GM19023 (cell line): ENCODE measurements at regions not wholly inside any gene's neighbourhood (a gene's known extent, or its start where the extent isn't known, plus 50 kb on each side); places are given as distances from the start of the nearest gene placed in this dataset.

Experiments used
- ATAC-seq: cut with Tn5 transposase; IDR thresholded peaks from one replicate; pipeline ENCODE4 v1.9.1; 2021; ENCODE audit warnings: mild to moderate bottlenecking, moderate library complexity; ENCODE audit not compliant: unreplicated experiment

DNA sequence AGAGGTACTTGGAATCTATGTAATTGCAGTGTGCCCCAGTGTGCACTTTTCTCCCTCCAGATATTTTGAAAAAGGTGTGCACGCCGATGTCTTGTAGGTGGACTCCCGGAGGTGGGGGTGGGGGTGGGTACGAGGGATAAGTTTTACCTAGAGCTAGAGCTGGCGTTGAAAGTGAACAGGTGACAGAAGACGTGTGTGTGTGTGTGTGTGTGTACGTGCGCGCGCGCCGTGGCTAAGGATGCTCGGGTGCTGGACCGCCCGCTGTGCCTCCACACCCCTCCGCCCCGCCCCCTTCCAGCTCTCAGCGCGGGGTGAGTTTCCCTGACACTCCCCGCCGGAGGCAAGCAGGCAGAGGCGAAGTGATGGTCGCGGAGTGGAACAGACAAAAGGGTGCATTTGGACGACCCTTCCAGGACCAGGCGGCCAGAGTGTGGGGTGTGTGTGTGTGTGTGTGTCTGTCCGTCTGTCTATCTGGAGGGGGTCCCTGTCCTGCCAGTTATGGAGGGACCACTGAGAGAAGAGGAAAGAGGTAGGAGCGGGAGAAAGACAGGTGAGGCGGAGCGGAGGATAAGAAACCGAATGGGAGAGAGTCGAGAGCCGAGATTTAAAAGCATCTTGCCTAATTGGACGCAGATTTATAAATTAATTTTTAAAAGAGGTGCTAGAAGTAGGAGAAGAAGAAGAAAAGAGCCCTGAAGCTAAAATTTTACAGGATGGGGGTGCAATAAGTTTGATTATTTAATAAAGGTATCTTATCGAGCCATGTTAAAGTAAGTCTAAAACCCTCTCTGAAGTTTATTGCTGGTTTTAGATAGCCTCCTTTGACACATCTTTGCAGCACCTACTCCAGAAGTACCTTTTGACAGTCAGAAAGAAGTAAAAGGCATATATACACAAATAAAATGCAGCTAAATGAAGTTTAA lies 335.8 kb upstream of the THRB start:
- ATAC-seq, result no peak

DNA sequence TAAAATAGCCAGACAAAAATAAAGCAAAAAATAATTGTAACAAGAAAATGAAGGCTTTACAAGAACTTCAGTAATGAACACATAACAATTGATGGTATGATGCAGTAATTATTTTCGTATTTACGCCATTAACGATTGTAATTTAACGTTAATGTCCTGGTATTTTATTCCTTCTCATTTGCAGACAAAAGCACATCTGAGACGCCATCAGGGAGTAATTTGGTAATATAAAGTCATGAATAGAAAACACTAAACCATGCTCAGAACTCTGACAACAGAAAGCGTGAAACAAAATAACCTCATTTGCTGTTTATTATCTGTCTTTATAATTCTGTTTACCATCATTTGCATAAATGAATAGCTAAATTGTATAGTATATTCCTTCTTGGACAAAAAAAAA lies 336.6 kb upstream of the THRB start:
- no peak for ATAC-seq

- no peak for ATAC-seq
Measured at GRCh38 chr3:24832891-24833290, 338.2 kb upstream of the THRB start.

GRCh38 chr3:24834442-24834841 lies 339.8 kb upstream of the THRB start:
- no peak for ATAC-seq

DNA sequence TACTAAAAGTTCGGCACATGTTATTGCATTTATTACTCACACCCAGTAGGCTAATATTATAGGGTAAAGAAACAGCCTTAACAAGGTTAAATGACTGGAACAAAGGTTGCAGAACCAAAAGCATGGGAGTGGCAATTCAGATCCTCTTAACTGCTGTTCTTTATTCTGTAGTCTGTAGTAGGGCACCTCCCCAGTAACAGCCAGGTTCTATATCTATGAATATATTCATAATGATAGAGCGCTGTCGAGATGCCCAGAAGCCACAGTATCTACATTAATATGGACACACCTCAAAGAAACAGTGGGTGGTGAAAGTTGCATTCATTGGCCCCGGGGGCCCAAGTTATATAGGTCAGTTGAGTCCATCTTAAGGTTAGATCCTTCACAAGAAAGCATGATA lies 340.9 kb upstream of the THRB start:
- no peak for ATAC-seq

DNA sequence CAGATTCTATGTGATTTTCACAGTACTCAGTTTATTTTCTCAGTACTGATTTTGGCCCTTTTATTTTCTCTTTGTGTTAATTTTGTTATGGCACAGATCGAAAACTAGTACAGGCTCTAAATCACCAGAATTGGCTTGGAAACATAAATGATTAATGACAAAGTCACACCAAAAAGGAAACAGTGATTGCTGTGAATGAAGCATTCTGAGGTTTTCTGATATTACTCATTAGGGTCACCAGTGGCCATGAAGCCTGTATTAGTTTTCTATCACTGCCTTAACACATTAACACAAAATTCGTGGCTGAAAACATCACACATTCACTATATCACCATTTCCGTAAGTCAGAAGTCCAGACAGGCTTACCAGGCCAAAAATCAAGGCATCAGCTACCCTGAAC lies 343.0 kb upstream of the THRB start:
- ATAC-seq, result no peak

DNA sequence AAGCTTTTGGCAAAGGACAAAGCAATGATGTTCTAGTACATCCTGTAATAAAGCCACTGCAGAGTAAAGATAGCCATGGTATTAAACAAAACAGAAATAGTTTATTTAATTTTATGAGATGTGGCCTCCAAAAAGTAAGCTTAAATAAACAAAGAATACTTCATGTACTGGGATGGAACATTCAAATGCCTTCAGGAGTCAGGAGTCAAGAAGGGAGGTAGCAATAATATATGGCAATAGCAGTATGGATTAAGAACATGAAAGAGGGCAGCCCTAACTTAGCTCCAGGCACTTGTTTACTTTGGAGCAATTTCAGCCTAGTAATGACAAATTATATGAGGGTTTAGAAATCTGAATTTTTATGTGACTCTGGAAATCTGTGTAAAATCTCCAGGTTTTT lies 343.9 kb upstream of the THRB start:
- no peak for ATAC-seq

- no peak for ATAC-seq
Measured at GRCh38 chr3:24843955-24844354, 349.3 kb upstream of the THRB start.

- ATAC-seq, result no peak
Measured at GRCh38 chr3:24845524-24846155, 351.0 kb upstream of the THRB start.

DNA sequence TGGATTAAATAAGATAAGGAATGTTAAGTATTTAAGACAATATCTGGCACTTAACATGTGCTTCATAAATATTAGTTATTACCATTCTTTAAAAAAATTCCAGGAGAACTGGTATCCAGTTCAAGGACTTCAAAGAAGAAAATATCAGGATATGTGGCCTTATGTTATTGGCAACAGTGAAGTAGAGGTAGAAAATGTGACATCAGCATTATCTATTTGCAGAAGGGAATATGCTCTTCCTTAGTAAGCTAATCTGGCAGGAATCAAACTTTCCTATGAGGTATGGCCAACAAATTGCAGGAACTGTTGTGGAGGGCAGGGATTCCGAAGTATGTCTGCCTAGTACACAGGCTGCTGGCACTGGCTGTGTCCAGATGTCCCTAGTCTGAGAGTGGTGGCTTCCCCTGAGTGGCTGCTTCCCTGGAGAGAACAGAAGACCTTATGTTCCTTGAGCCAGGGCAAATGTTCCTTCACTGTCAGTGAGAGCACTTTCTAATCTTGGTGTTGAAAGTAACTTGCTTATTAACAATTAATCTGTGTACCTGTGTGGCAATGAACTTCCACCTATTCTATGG lies 351.7 kb upstream of the THRB start:
- ATAC-seq, result no peak

DNA sequence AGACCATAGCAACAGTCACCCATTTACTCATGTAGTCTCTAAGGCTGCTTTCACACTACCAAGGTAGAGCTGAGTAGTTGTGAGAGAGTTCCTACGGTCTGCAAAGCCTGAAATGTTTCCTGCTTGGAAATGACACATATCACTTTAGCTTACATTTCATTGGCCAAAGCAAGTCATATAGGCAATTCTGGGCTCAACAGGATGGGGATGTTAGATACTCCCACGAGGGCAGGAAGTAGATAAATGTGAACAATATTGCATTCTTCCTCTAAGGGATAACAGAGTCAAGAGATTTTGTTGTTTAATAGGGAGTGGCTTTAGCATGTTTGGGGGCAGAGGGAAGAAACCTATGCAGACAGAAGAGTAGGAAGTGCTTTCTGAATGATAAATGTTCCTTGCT lies 355.6 kb upstream of the THRB start:
- ATAC-seq, result no peak

DNA sequence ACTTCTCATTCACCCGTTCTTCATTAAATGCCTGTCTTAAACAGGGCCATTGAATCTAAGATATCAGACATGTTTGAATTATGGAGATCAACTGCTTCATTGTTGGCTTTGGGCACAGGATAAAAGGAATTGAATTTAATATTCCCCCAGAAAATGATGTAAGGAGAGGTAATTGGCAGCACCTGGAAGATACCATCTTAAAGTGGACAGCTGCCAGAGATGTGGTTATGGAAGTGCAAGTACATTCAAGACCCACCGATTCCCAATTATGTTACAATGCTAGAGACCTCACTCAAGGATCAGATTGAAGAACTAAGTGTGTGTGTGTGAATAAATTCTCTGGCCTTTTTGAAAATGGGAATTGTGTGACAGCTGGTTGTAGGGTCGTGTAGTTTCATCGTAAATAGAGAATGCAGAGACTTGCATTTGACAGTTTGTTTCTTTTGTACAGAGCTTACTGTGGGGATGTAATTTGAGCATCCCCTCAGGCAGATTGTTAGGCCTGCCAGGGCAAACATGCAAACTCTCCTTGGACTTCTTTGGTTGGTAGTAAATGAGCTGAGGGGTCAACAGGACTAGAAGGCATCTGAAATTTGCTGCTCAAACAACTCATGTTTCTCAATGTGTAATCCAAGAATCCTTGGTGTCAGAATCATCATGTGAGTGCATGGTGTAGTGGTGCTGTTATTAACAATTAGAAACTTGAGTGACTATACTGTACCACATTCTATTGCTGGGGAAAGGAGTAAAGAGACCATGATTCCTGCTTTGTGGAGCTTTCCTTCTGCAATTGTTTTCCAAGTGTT lies 359.2 kb upstream of the THRB start:
- no peak for ATAC-seq

GRCh38 chr3:24854748-24855147 lies 360.1 kb upstream of the THRB start:
- ATAC-seq, result no peak

GRCh38 chr3:24857945-24858344 lies 363.3 kb upstream of the THRB start:
- ATAC-seq, result no peak

- no peak for ATAC-seq
Measured at GRCh38 chr3:24863215-24863614, 368.6 kb upstream of the THRB start.

DNA sequence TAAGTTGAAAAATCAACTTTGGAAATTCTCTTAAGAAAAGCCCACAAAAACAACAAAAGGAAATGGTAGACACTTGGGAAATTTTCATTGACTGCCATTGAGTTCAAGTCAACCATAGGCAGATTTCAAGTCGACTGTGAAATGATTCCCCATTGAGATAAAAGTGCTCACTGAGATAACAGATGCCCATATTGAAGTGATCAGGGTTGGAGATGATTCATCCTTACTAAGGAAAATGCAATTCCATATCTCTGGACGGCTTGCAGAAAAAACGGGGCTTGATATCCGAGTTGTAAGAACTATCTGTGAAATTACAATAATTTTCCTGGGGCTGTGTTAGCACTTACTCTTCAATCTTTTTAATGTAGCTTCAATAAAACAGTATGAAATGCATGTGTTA lies 373.1 kb upstream of the THRB start:
- no peak for ATAC-seq

GRCh38 chr3:24881239-24881638 lies 386.6 kb upstream of the THRB start:
- no peak for ATAC-seq

DNA sequence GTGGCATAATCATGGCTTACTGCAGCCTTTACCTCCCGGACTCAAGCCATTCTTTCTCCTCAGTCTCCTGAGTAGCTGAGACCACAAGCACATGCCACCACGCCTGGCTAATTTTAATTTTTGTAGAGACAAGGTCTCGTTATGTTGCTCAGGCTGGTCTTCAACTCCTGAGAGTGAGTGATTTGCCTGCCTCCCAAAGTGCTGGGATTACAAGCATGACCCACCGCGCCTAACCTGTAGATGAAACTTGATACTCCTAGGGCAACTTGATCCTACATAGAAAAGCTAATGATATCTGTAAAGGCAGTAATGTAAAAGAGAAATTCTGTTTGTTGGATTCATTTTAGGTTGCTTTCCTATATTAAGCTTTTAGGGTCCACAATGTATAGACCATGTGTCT lies 391.9 kb upstream of the THRB start:
- no peak for ATAC-seq

DNA sequence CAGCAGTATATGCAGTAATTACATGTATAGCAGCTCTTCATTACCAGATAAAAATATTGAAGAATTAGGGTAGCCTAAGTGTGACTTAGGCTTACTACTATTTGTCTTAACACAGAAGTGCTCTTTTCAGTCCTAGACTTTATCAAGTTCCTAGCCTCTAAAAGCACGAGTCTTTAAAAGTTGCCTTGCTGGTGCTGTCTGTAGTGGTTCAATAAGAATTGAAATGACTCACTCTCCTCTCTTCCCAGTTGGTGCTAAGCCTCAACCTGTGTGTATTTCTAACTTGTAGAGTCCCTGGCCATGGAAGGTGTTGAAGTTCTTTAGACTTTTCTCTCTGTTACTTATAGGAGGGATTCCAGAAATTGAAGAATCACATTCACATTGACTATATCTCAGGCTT lies 395.4 kb upstream of the THRB start:
- no peak for ATAC-seq

GRCh38 chr3:24899373-24899772 lies 404.7 kb upstream of the THRB start:
- ATAC-seq, result no peak

DNA sequence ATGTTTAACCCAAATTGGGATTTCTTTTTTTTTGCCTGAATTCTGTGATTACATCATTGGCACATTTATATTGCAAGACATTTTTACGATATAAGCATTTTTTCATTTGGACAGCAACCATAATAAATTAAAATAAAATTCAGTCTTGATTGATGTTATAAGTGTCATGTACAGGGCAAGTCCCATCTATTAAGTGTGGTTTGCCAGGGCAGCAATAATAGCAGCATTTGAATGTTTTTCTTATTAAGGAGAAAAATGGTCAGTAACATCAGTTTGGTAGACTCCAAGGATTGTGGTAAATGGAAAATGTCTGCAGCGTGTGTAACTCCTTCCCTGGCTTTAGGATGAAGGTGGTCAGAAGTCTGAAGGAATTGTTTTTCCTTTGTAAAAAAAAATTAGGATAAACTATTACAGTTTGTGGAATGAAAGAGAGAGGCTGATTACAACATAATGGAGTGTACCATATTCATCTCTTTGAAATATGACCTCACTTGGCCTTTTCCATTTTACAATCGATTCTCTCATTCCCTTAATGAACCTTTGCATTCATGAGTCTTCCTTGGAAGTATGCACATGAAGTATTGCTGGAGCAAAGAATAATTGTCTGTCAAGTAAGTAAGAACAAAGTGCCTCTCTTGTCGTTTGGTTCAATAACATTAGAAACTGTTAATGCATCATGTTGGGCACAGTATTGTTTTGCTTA lies 405.4 kb upstream of the THRB start:
- no peak for ATAC-seq
